PC-3 (cell line): ENCODE measurements at regions not wholly inside any gene's neighbourhood (a gene's known extent, or its start where the extent isn't known, plus 50 kb on each side); places are given as distances from the start of the nearest gene placed in this dataset.

Source experiments
- ATAC-seq: fragments of 200-7000 bp; cut with Tn5 transposase; 2 replicates; pipeline ENCODE4 v1.9.1; 2020; ENCODE audit warnings: mild to moderate bottlenecking, moderate library complexity
- BruUV-seq: library from RNA; stranded (reverse); fragments of 400-500 nt; replicated peaks from 2 replicates; lab custom pipeline; 2021; lab: Mats Ljungman, UMichigan
- CTCF ChIA-PET: fragments of 300-600 bp; sonication (Branson Sonifier 250); formaldehyde crosslinking; loops from one replicate; lab custom pipeline; 2022; ENCODE audit warnings: antibody characterized with exemption; lab: Charles Lee
- POLR2A ChIA-PET: fragments of 300-600 bp; sonication (Branson Sonifier 250); formaldehyde crosslinking; loops from one replicate; lab custom pipeline; 2022; ENCODE audit warnings: antibody characterized with exemption; ENCODE audit not compliant: unreplicated experiment; lab: Charles Lee
- DNase-seq: peaks from one replicate; pipeline ENCODE4 v3.0.0-alpha.2; 2015
- H2AFZ ChIP-seq: fragments of 300-600 bp; sonication (generic); 2 replicates; pipeline ENCODE4 v1.6.0; 2016; ENCODE audit warnings: antibody characterized with exemption, low read length
- H3F3A ChIP-seq: fragments of 300-600 bp; sonication (generic); one replicate; pipeline ENCODE4 v1.6.0; 2017; ENCODE audit warnings: antibody characterized with exemption, low read length, control low read depth, mild to moderate bottlenecking; ENCODE audit not compliant: unreplicated experiment
- H3K27ac ChIP-seq: fragments of 300-600 bp; sonication (generic); 2 replicates; pipeline ENCODE4 v1.5.1; 2016; ENCODE audit warnings: mild to moderate bottlenecking, low read length
- H3K27me3 ChIP-seq: fragments of 300-600 bp; sonication (generic); 2 replicates; pipeline ENCODE4 v1.6.1; 2016; ENCODE audit warnings: low read length, mixed read lengths
- H3K36me3 ChIP-seq: fragments of 300-600 bp; sonication (generic); 2 replicates; pipeline ENCODE4 v1.6.1; 2016; ENCODE audit warnings: low read depth, mixed run types, low read length, mixed read lengths
- H3K4me1 ChIP-seq: fragments of 300-600 bp; sonication (generic); 2 replicates; pipeline ENCODE4 v1.5.1; 2016; ENCODE audit warnings: low read length; ENCODE audit not compliant: insufficient read depth
- H3K4me2 ChIP-seq: fragments of 300-600 bp; sonication (generic); 2 replicates; pipeline ENCODE4 v1.6.0; 2016; ENCODE audit warnings: low read length
- H3K4me3 ChIP-seq: fragments of 300-600 bp; sonication (generic); 2 replicates; pipeline ENCODE4 v1.5.1; 2016; ENCODE audit warnings: mild to moderate bottlenecking, low read length, mixed read lengths
- H3K79me2 ChIP-seq: fragments of 300-600 bp; sonication (generic); 2 replicates; pipeline ENCODE4 v1.6.1; 2017; ENCODE audit warnings: low read length, mixed read lengths
- H3K9ac ChIP-seq: fragments of 300-600 bp; sonication (generic); 2 replicates; pipeline ENCODE4 v1.6.0; 2016; ENCODE audit warnings: mild to moderate bottlenecking, low read length
- H3K9me2 ChIP-seq: fragments of 300-600 bp; sonication (generic); replicated peaks from 2 replicates; pipeline ENCODE4 v1.6.1; 2016; ENCODE audit warnings: mixed run types, low read length, mixed read lengths
- H3K9me3 ChIP-seq: fragments of 300-600 bp; sonication (generic); 2 replicates; pipeline ENCODE4 v1.6.1; 2016; ENCODE audit warnings: low read length, mixed read lengths
- H4K20me1 ChIP-seq: fragments of 300-600 bp; sonication (generic); 2 replicates; pipeline ENCODE4 v1.6.1; 2016; ENCODE audit warnings: low read length, mixed read lengths
- EZH2 ChIP-seq: fragments of 300-600 bp; sonication (generic); IDR thresholded peaks from one replicate; pipeline ENCODE4 v1.6.1; 2017; ENCODE audit warnings: antibody characterized with exemption, mild to moderate bottlenecking, low read length; ENCODE audit not compliant: unreplicated experiment
- EZH2phosphoT487 ChIP-seq: fragments of 300-600 bp; sonication (generic); IDR thresholded peaks from 2 replicates; pipeline ENCODE4 v1.6.1; 2018; ENCODE audit warnings: mild to moderate bottlenecking, antibody characterized with exemption, low read length, borderline replicate concordance
- intact Hi-C: fragments of 100-400 bp; cut with micrococcal nuclease; formaldehyde crosslinking; loops from 2 replicates; pipeline ENCODE4 v1.9.0; 2023
- TF ChIP-seq, protein P1 (sequence below): fragments of 300-600 bp; sonication (generic); conservative IDR thresholded peaks from 2 replicates; pipeline ENCODE4 v1.5.1; 2017; ENCODE audit warnings: antibody characterized with exemption, low read depth, mild to moderate bottlenecking, low read length

- H3F3A ChIP-seq = no peaks in the 10 kb centered on the region
- no peak overlapping the region for H3K4me3 ChIP-seq
- H3K36me3 ChIP-seq = no peaks in the 10 kb centered on the region
- no peak for DNase-seq
- H4K20me1 ChIP-seq = no peaks in the 10 kb centered on the region
- H3K9me2 ChIP-seq = no peaks in the 10 kb centered on the region
- no TSS peak for BruUV-seq
- H3K4me2 ChIP-seq = no peak overlapping the region
- ChIA-PET POLR2A (no interaction called here), CTCF (no interaction called here)
- intact Hi-C loops = no loop called here
- no peaks in the 10 kb centered on the region for H3K27me3 ChIP-seq
- H3K4me1 ChIP-seq = no peaks in the 10 kb centered on the region
- no peak for ATAC-seq
- no peaks in the 10 kb centered on the region for H3K9me3 ChIP-seq
- H3K9ac ChIP-seq = no peak overlapping the region
- H3K79me2 ChIP-seq = no peaks in the 10 kb centered on the region
- H2AFZ ChIP-seq = no peak overlapping the region
- TF ChIP-seq EZH2 (no peak), EZH2phosphoT487 (no peak)
- TF ChIP-seq, protein P1, sequence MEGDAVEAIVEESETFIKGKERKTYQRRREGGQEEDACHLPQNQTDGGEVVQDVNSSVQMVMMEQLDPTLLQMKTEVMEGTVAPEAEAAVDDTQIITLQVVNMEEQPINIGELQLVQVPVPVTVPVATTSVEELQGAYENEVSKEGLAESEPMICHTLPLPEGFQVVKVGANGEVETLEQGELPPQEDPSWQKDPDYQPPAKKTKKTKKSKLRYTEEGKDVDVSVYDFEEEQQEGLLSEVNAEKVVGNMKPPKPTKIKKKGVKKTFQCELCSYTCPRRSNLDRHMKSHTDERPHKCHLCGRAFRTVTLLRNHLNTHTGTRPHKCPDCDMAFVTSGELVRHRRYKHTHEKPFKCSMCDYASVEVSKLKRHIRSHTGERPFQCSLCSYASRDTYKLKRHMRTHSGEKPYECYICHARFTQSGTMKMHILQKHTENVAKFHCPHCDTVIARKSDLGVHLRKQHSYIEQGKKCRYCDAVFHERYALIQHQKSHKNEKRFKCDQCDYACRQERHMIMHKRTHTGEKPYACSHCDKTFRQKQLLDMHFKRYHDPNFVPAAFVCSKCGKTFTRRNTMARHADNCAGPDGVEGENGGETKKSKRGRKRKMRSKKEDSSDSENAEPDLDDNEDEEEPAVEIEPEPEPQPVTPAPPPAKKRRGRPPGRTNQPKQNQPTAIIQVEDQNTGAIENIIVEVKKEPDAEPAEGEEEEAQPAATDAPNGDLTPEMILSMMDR = no peak
- H3K27ac ChIP-seq = no peak overlapping the region
Measured at GRCh38 chr10:10865303-10865702, 152.4 kb upstream of the CELF2 start.

DNA sequence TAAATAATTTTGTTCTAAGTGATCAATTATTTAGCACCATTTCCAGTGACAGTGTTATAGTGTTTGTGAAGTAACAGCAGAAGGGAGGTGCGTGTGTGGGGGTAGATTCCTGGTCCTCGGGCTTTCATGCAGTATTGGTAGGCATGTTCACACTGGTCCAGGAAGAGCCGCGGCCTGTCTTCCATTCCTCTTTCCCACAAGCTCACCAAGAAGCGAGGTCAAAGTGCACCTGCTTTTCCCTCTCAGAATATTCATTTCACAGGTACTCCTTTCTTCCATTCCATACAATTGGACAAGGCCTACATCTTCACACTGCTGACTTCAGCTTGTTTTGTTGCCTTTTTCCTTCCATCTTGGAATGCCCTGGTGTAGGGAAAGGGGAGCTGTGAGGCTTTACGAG is 151.8 kb upstream of the CELF2 start:
- H3K79me2 ChIP-seq = no peaks in the 10 kb centered on the region
- POLR2A ChIA-PET = no interaction called here
- H3K4me1 ChIP-seq = no peaks in the 10 kb centered on the region
- ATAC-seq (no peak), DNase-seq (no peak)
- H3K4me2 ChIP-seq = no peak overlapping the region
- H3F3A ChIP-seq = no peaks in the 10 kb centered on the region
- H3K4me3 ChIP-seq = no peak overlapping the region
- no peak overlapping the region for H3K9ac ChIP-seq
- no peaks in the 10 kb centered on the region for H4K20me1 ChIP-seq
- H3K36me3 ChIP-seq = no peaks in the 10 kb centered on the region
- H3K27ac ChIP-seq = no peak overlapping the region
- no peak for TF ChIP-seq EZH2phosphoT487
- TF ChIP-seq, protein P1 = no peak
- no peak for TF ChIP-seq EZH2
- CTCF ChIA-PET = no interaction called here
- intact Hi-C loops = no loop called here
- no peaks in the 10 kb centered on the region for H3K27me3 ChIP-seq
- H3K9me2 ChIP-seq = no peaks in the 10 kb centered on the region
- no TSS peak for BruUV-seq
- H3K9me3 ChIP-seq = no peaks in the 10 kb centered on the region
- H2AFZ ChIP-seq = no peak overlapping the region

GRCh38 chr10:10869592-10869991 is 148.1 kb upstream of the CELF2 start:
- Histone ChIP-seq H3K27me3 (no peaks in the 10 kb centered on the region), H4K20me1 (no peaks in the 10 kb centered on the region), H3K9me3 (no peaks in the 10 kb centered on the region), H3K79me2 (no peaks in the 10 kb centered on the region), H2AFZ (no peak overlapping the region), H3K4me2 (no peak overlapping the region), H3K9me2 (no peaks in the 10 kb centered on the region), H3F3A (no peaks in the 10 kb centered on the region), H3K27ac (no peak overlapping the region), H3K4me3 (no peak overlapping the region), H3K4me1 (no peaks in the 10 kb centered on the region), H3K36me3 (no peaks in the 10 kb centered on the region), H3K9ac (no peak overlapping the region)
- intact Hi-C loops = no loop called here
- ChIA-PET POLR2A (no interaction called here), CTCF (no interaction called here)
- no TSS peak for BruUV-seq
- TF ChIP-seq EZH2 = no peak
- TF ChIP-seq, protein P1 = no peak
- TF ChIP-seq EZH2phosphoT487 = no peak
- no peak for ATAC-seq
- DNase-seq = no peak
